ENCODE measurements at regions not wholly inside any gene's neighbourhood (a gene's known extent, or its start where the extent isn't known, plus 50 kb on each side); places are given as distances from the start of the nearest gene placed in this dataset.

DNA sequence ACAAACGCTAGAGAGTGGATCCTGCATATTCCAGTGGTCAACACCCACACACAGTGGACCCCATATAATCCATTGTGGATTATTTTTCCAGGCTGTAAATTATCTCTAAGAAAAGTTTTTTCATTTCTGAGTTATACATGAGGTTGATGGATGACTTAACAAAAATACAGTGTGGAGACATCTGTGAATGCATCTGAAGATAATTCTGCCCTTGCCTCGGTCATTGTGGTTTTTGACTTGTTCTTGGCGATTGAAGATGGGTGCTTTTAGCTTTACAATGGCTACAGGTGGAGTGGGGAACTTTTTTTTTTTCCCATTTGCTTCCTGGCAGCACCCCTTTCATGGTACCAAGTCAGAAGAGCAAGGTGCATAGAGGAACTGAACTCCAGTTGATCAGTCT is 242.7 kb downstream of the MYLK4 start:
- no peaks in the 10 kb centered on the region for H3K4me1 ChIP-seq (replicated peaks in 1 of 2)
- TF ChIP-seq POLR2A (IDR thresholded peaks at IDR 0.05), result no peak
- TF ChIP-seq, protein P1, sequence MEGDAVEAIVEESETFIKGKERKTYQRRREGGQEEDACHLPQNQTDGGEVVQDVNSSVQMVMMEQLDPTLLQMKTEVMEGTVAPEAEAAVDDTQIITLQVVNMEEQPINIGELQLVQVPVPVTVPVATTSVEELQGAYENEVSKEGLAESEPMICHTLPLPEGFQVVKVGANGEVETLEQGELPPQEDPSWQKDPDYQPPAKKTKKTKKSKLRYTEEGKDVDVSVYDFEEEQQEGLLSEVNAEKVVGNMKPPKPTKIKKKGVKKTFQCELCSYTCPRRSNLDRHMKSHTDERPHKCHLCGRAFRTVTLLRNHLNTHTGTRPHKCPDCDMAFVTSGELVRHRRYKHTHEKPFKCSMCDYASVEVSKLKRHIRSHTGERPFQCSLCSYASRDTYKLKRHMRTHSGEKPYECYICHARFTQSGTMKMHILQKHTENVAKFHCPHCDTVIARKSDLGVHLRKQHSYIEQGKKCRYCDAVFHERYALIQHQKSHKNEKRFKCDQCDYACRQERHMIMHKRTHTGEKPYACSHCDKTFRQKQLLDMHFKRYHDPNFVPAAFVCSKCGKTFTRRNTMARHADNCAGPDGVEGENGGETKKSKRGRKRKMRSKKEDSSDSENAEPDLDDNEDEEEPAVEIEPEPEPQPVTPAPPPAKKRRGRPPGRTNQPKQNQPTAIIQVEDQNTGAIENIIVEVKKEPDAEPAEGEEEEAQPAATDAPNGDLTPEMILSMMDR (IDR thresholded peaks at IDR 0.05), result no peak
- no peak for DNase-seq
- no peak overlapping the region for H3K4me3 ChIP-seq
- no peak overlapping the region for H3K27ac ChIP-seq
- 74 to 83% (median 79%) methylated on average over 3 of the region's 3 CpGs for WGBS, 4 donors
- intact Hi-C loops (cut with DNase I), result no loop called here
- no peaks in the 10 kb centered on the region for H3K36me3 ChIP-seq (replicated peaks in 1 of 2)
- peaks cover 33% of the 10 kb centered on the region for H3K27me3 ChIP-seq
- no peaks in the 10 kb centered on the region for H3K9me3 ChIP-seq (replicated peaks in 1 of 3)

DNA sequence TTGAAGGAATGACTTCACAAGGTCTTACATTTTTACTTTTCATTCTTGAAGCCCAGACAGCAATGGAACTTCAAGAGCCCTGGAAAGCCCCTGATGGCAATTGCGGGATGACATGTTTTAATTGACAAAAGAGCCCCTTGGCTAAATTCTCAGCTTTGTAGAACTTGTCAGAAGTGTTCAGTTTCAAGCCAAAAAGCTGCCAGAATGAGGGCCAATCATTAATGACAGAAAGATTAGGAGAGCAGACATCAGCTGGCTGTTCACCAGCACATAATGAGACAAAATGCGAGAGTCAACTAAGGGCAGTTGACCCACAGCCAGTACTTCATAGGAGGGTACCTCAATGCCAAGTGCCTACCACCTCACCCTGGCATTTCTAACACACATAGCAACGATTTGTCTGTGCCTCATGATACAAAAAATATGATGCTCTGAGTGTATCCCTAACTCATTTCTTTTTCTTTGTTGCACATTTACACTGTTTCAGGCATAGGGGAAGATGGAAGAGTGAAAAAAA is 243.1 kb downstream of the MYLK4 start:
- intact Hi-C loops (cut with DNase I), result no loop called here
- H3K4me1 ChIP-seq (replicated peaks in 1 of 2), result no peaks in the 10 kb centered on the region
- no peaks in the 10 kb centered on the region for H3K9me3 ChIP-seq (replicated peaks in 1 of 3)
- no peaks in the 10 kb centered on the region for H3K36me3 ChIP-seq (replicated peaks in 1 of 2)
- no peak overlapping the region for H3K27ac ChIP-seq
- TF ChIP-seq POLR2A (IDR thresholded peaks at IDR 0.05), result no peak
- TF ChIP-seq, protein P1 (IDR thresholded peaks at IDR 0.05), result no peak
- 66 to 84% (median 75%) methylated on average over 3 of the region's 3 CpGs for WGBS, 4 donors
- H3K4me3 ChIP-seq, result no peak overlapping the region
- no peak for DNase-seq
- peaks cover 33% of the 10 kb centered on the region for H3K27me3 ChIP-seq

DNA sequence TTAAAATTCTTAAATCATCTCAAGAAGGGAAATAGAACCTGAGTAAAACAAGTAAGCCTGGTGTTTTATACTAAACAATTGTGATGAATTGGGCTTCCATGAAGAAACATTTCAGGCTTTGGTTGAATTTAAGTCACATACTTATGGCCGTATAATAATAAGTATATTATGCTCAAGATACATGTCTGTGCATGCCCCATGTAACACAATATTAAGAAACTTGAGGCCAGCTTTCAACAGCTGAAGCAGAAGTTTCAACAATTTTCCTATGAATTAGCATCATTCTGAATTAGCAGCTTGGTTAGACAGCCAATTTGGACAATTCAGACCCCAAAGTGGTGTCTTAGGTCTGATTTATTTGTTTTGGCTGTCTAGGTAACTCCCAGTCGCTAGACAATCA is 243.7 kb downstream of the MYLK4 start:
- intact Hi-C loops (cut with DNase I), result no loop called here
- 68 to 81% (median 73%) methylated on average over 2 of the region's 2 CpGs for WGBS, 4 donors
- no peak for DNase-seq
- Histone ChIP-seq H3K9me3 (replicated peaks in 1 of 3) (no peaks in the 10 kb centered on the region), H3K4me3 (no peak overlapping the region), H3K4me1 (replicated peaks in 1 of 2) (no peaks in the 10 kb centered on the region), H3K36me3 (replicated peaks in 1 of 2) (no peaks in the 10 kb centered on the region), H3K27ac (no peak overlapping the region), H3K27me3 (peaks cover 33% of the 10 kb centered on the region)
- TF ChIP-seq POLR2A (IDR thresholded peaks at IDR 0.05), result no peak

DNA sequence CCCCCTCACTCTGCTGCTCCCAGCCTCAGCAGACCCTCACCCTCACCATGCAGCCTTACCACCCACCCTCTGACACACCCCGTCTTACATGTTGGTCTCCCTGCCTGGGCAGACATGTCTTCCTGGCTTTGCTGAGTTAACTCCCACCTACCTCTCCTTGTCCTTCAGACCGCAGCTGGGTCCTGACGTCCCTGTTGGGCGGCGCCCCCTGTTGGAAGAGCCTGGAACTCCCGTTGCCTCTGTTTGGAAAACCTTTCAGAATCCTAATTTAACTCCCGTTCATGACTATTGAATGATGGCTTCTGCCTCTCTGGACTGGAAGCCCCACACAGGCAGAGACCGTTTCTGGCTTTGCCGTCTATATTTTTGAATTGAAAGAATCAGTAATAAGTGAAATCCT is 245.1 kb downstream of the MYLK4 start:
- intact Hi-C loops (cut with DNase I), result no loop called here

More for the DNA sequence above, 245.1 kb downstream of the MYLK4 start:
- no peak for DNase-seq
- no peaks in the 10 kb centered on the region for H3K36me3 ChIP-seq (replicated peaks in 1 of 2)
- 41 to 47% (median 46%) methylated on average over 9 of the region's 9 CpGs for WGBS, 4 donors
- no peaks in the 10 kb centered on the region for H3K4me1 ChIP-seq (replicated peaks in 1 of 2)
- H3K9me3 ChIP-seq (replicated peaks in 1 of 3), result no peaks in the 10 kb centered on the region
- TF ChIP-seq, protein P1 (IDR thresholded peaks at IDR 0.05), result peak in 1 of 6 experiments; percentile 7
- no peak for TF ChIP-seq POLR2A (IDR thresholded peaks at IDR 0.05)
- peaks cover 33% of the 10 kb centered on the region for H3K27me3 ChIP-seq
- H3K27ac ChIP-seq, result no peak overlapping the region
- H3K4me3 ChIP-seq, result no peak overlapping the region

All from adrenal gland (tissue), 9 donors.